Activated CD4-positive, alpha-beta T cell treated with anti-CD3 and anti-CD28 coated beads, Interleukin-2, amount 10 ng/mL, durations not matched to agents 7 days and 5 days (primary cell): ENCODE measurements at regions not wholly inside any gene's neighbourhood (a gene's known extent, or its start where the extent isn't known, plus 50 kb on each side); places are given as distances from the start of the nearest gene placed in this dataset.

ENCODE experiments used
- CTCF ChIA-PET: fragments of 350-600 bp; sonication (Branson Sonifier 250); formaldehyde crosslinking; loops from one replicate; lab custom pipeline; 2021; ENCODE audit warnings: antibody characterized with exemption; lab: Charles Lee
- POLR2A ChIA-PET: fragments of 350-600 bp; sonication (Branson Sonifier 250); formaldehyde crosslinking; loops from one replicate; lab custom pipeline; 2021; ENCODE audit warnings: antibody characterized with exemption; lab: Charles Lee
- DNase-seq: peaks from one replicate; pipeline ENCODE4 v3.0.0-alpha.2; 2020
- H3K27ac Mint-ChIP-seq: one replicate; pipeline ENCODE4 v1.8.0; 2021; ENCODE audit warnings: mild to moderate bottlenecking, moderate library complexity, mixed read lengths
- H3K27me3 Mint-ChIP-seq: one replicate; pipeline ENCODE4 v1.8.0; 2021; ENCODE audit warnings: mixed read lengths
- H3K36me3 Mint-ChIP-seq: one replicate; pipeline ENCODE4 v1.8.0; 2021; ENCODE audit warnings: low read depth, mixed read lengths
- H3K4me1 Mint-ChIP-seq: one replicate; pipeline ENCODE4 v1.8.0; 2021; ENCODE audit warnings: mixed read lengths
- H3K4me3 Mint-ChIP-seq: one replicate; pipeline ENCODE4 v1.8.0; 2021; ENCODE audit warnings: mild to moderate bottlenecking, moderate library complexity, mixed read lengths
- H3K9me3 Mint-ChIP-seq: one replicate; pipeline ENCODE4 v1.8.0; 2021; ENCODE audit warnings: mixed read lengths

DNA sequence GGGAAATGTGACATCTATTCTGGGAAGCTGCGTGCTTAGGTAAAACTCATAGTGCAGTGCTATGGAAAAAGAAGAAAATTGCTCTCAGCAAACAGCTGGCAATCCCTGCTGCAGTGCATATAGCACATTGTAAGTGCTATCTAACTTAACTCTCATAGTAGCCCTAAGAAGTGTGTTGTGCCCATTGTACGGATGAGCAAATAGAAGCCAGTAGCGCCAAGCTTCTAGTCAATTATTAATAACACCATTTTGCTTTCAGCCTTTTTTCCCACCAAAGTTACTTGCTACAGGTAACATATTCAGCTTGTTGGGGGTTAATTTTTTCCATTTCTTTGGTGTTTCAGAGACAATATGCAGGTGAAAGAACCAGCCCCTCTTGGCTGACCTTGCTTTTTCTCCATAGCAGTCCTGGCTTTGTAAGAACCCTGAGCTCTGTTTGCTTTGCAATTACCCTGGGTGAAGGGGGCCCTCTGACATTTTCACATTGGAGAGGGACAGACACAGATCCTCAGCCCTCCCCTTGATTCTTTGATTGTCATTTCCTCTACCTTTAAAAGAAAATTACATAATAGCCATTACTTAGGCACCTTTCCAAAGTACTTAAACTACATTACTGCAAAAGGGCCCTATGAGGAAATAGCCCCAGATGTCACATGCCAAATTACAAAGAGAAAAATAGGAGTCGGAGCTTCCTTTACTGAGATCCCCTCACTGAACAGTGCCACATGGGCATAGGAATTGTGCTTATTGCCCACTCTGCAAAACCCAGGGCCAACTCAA, 576.2 kb upstream of the TBX3 start:
- H3K27ac Mint-ChIP-seq, result no peak overlapping the region
- POLR2A ChIA-PET, result no interaction called here
- no peaks in the 10 kb centered on the region for H3K27me3 Mint-ChIP-seq
- H3K4me1 Mint-ChIP-seq, result no peaks in the 10 kb centered on the region
- no peaks in the 10 kb centered on the region for H3K36me3 Mint-ChIP-seq
- CTCF ChIA-PET, result interaction anchor here (0.6 kb wide), 1 partner anchor 504 kb away, joined by 5 read pairs; no protein-coding TSS in a partner anchor
- DNase-seq, result no peak
- H3K9me3 Mint-ChIP-seq, result no peaks in the 10 kb centered on the region
- H3K4me3 Mint-ChIP-seq, result no peak overlapping the region

DNA sequence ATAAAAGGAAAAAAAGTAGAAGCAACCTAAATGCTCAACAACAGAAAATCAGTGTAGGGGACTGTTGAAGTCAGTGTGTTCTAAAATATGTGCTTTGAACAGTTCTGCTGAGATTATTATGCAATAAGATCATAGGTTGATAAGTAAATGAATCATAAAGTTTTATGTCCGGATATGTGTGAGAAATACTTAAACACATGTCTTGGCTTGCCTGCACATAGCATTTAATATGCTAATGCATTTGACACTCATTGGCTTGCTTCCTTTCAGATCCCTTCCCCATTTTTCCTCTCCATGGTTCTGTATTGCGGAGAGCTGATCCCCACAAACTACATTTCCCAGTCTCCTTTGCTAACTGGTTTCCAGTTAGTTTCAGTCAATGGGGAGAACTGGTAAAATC, 573.8 kb upstream of the TBX3 start:
- no peaks in the 10 kb centered on the region for H3K27me3 Mint-ChIP-seq
- CTCF ChIA-PET, result no interaction called here
- DNase-seq, result no peak
- H3K4me1 Mint-ChIP-seq, result no peaks in the 10 kb centered on the region
- no peaks in the 10 kb centered on the region for H3K9me3 Mint-ChIP-seq
- no peak overlapping the region for H3K4me3 Mint-ChIP-seq
- POLR2A ChIA-PET, result no interaction called here
- H3K36me3 Mint-ChIP-seq, result no peaks in the 10 kb centered on the region
- H3K27ac Mint-ChIP-seq, result no peak overlapping the region

DNA sequence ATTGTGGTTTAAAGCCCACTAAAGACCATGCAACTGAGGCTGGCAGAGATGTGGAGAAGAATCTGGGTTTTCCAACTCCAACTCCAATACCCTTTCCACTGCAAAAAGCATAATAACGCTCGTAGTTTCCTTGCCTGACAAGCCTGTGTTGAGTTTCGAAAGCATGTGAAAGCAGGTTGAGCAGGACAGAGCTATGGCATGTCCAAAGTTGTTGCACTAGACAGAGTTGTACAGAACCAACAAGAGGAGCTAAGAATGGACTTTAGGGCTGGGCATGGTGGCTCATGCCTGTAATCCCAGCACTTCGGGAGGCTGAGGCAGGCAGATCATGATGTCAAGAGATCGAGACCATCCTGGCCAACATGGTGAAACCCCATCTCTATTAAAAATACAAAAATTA, 572.0 kb upstream of the TBX3 start:
- Mint-ChIP-seq H3K4me1 (no peaks in the 10 kb centered on the region), H3K4me3 (no peak overlapping the region), H3K27me3 (no peaks in the 10 kb centered on the region), H3K36me3 (no peaks in the 10 kb centered on the region), H3K27ac (no peak overlapping the region), H3K9me3 (no peaks in the 10 kb centered on the region)
- DNase-seq, result no peak
- POLR2A ChIA-PET, result no interaction called here
- CTCF ChIA-PET, result no interaction called here

DNA sequence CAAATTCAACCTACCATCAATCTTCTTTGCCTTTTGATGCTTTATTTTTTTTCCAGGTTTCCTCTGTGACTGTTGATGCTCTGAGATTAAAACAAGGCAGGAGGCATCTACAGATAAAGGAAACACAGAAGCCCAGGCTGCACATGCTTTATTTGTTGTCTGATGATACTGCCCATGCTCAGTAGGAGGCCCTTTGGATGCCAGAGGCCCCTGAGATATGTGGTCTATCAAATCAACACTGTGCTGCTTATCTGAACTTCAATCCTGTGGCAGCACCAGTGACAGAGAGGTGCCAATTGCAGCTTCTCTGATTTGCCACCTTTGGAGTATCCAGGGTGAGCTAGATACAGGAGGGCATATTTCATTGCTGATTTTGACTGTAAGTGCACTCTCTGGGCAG, 571.3 kb upstream of the TBX3 start:
- no peaks in the 10 kb centered on the region for H3K4me1 Mint-ChIP-seq
- no peaks in the 10 kb centered on the region for H3K9me3 Mint-ChIP-seq
- POLR2A ChIA-PET, result no interaction called here
- H3K36me3 Mint-ChIP-seq, result no peaks in the 10 kb centered on the region
- H3K27me3 Mint-ChIP-seq, result no peaks in the 10 kb centered on the region
- H3K27ac Mint-ChIP-seq, result no peak overlapping the region
- no peak for DNase-seq
- CTCF ChIA-PET, result no interaction called here
- H3K4me3 Mint-ChIP-seq, result no peak overlapping the region

DNA sequence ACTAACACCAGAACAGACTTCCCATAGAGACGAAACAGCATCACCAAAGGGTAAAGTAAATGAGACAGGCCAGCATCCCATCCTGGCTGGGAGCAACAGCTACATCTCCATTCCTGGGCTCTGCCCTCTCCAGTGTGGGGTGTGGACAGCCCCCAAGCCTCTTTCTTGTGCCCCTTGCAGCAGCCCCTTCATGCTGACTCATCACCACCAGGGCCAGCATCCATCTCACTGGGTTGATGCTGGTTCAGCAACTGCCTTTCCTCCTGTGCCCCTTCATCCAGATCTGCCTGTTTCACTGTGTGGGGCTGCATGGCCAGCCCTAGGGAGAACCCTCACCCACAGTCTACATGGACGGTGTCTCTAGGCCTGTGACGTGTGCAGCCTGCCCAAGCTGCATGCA, 569.1 kb upstream of the TBX3 start:
- Mint-ChIP-seq H3K4me1 (no peaks in the 10 kb centered on the region), H3K9me3 (no peaks in the 10 kb centered on the region), H3K27ac (no peak overlapping the region), H3K4me3 (no peak overlapping the region), H3K27me3 (no peaks in the 10 kb centered on the region), H3K36me3 (no peaks in the 10 kb centered on the region)
- ChIA-PET CTCF (no interaction called here), POLR2A (no interaction called here)
- no peak for DNase-seq

DNA sequence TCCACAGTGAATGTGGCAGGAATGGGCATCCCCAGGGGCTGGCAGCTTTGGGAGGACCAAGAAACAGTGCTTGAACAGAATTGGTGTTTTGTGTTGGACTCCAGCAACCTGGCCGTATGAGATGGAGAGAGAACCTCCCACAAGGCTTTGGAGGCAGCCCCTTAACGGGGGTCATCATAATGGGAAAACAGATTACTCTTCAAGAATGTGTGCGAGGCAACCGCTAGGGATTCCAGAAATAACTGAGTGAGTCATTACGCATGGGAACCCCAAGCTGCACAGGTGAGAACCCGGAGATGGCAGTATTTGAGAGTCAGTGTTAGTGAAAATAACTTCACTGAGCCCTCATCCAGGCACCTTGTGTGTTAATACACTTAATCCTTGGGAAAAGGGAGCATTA, 567.8 kb upstream of the TBX3 start:
- POLR2A ChIA-PET, result no interaction called here
- Mint-ChIP-seq H3K27ac (no peak overlapping the region), H3K4me1 (no peaks in the 10 kb centered on the region), H3K9me3 (no peaks in the 10 kb centered on the region), H3K36me3 (no peaks in the 10 kb centered on the region), H3K4me3 (no peak overlapping the region), H3K27me3 (no peaks in the 10 kb centered on the region)
- DNase-seq, result no peak
- CTCF ChIA-PET, result no interaction called here

DNA sequence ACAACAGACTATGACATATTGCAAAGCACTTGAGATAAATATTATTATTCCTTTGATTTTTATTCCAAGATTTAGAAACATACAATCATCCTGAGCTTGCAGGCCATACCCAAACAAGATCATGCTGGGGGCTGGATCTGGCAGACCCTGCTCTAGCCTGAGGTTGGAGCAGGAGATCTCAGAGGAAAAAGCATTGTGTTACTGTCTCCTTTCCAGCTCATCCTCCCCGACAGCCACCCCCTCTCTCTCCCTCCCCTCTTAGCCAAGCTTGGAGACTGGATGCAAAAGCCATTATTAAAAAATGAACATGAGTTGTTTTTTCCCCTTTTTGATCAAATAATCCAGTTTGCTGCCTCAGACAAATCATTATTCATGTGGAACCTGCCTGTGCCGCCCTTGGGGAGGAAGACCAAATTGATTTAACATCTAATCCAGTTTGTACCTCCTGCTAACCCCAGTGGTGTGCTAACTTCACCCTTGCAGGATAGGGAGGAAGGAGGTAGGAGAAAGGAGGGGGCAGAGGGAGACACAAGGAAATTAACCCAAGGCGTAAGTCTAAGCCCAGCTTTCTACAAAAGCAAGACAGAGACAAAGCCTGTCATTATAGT, 565.8 kb upstream of the TBX3 start:
- Mint-ChIP-seq H3K4me3 (no peak overlapping the region), H3K27me3 (no peaks in the 10 kb centered on the region), H3K27ac (no peak overlapping the region), H3K36me3 (no peaks in the 10 kb centered on the region), H3K9me3 (no peaks in the 10 kb centered on the region), H3K4me1 (no peaks in the 10 kb centered on the region)
- no peak for DNase-seq
- CTCF ChIA-PET, result no interaction called here
- POLR2A ChIA-PET, result no interaction called here

DNA sequence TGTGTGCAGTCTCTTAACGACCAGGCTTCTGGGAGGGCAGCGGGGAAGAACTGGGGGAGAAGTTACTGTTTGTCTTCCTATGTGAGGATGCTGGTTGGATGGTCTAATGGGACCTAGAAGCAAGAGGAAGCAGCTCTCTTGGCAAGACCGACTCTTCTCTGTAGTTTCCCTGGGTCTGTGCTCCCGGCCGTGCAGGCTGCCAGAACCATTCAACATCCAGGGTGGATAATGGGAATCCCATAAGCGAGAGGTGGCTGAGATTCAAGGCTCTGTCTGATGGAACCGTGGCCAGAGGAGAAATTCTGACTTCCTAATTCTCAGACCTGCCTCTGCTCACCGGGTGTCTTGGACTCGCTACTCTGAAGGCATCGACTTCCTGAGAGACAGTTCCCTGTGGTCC, 561.0 kb upstream of the TBX3 start:
- Mint-ChIP-seq H3K36me3 (no peaks in the 10 kb centered on the region), H3K4me3 (no peak overlapping the region), H3K9me3 (no peaks in the 10 kb centered on the region), H3K27me3 (no peaks in the 10 kb centered on the region), H3K4me1 (no peaks in the 10 kb centered on the region), H3K27ac (no peak overlapping the region)
- no peak for DNase-seq
- ChIA-PET POLR2A (no interaction called here), CTCF (no interaction called here)

DNA sequence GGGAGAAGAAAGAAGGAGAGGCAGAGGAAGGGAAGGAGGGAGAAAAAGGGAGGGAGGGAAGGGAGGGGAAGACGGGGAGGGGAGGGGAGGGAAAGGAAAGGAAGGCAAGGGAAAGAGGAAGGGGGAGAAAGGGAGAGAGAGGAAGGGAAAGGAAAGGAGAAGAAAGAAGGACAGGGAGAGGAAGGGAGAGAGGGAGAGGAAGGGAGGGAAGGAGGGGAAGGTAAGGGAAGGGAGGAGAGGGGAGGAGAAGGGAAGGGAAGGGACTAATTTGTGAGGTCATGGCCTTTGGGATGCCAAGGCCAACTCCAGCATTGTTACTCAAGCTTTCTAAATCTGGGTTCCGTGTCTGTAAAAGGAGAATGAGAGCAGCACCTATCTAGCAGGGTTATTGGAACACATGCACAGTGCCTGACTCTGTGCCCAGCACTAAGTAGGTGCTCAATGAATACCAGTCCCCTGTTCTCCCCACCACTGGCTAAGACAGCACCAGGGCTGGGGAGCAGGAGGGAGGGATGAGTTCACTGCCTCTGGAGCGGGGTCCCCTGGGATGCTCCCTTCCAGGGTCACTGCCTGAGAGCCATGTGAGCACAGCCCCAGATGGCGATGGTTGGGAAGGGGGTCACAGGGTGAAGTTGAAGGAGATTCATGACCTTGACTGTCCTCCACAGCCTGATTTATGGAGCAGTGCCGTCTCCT, 560.1 kb upstream of the TBX3 start:
- Mint-ChIP-seq H3K36me3 (no peaks in the 10 kb centered on the region), H3K4me1 (no peaks in the 10 kb centered on the region)
- POLR2A ChIA-PET, result no interaction called here

DNA sequence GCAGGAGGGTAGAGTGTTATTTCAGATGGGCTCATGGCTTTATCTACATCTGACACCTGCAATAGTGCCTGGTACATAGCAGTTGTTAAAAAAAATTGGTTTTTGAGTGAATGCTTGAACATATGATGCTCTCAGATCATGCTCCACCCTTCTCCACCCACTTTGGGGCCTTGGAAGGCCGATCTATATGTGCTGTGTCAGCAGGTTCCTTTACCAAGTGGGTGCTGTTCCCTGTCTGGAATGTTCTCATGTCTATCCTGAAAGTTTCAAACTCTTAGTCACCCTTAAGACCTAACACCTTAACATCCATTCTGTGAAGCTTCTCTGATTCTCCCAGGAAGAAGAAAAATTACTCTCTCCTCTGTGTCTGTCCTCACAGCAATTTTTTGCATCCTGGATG, 556.3 kb upstream of the TBX3 start:
- DNase-seq, result no peak
- Mint-ChIP-seq H3K4me3 (no peak overlapping the region), H3K4me1 (no peaks in the 10 kb centered on the region), H3K27me3 (no peaks in the 10 kb centered on the region), H3K36me3 (no peaks in the 10 kb centered on the region), H3K9me3 (peaks cover 3% of the 10 kb centered on the region), H3K27ac (no peak overlapping the region)
- ChIA-PET POLR2A (no interaction called here), CTCF (no interaction called here)

More for the DNA sequence above, 560.1 kb upstream of the TBX3 start:
- no peaks in the 10 kb centered on the region for H3K27me3 Mint-ChIP-seq
- H3K9me3 Mint-ChIP-seq, result peaks cover under 1% of the 10 kb centered on the region
- CTCF ChIA-PET, result no interaction called here
- H3K4me3 Mint-ChIP-seq, result no peak overlapping the region
- DNase-seq, result no peak
- H3K27ac Mint-ChIP-seq, result no peak overlapping the region

DNA sequence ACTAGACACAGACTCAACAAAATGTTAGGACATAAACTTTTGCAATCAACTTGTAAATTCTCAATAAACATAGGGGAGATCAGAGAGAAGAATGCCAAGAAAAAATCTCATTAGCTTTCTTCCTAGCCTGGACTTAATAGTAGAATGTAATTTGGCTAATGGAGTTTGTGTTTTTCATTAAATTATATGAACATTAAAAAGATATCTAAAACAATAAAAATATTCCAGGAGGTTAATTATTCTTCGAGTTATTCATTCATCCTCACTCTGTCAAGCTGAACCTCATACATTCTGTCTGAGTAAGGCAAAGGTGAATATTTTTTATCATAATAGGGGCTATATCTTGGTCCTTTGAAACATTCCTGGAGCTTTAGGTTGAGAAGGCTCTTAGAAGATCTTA, 551.9 kb upstream of the TBX3 start:
- Mint-ChIP-seq H3K9me3 (peaks cover 3% of the 10 kb centered on the region), H3K36me3 (no peaks in the 10 kb centered on the region), H3K4me1 (no peaks in the 10 kb centered on the region), H3K27me3 (no peaks in the 10 kb centered on the region), H3K4me3 (no peak overlapping the region), H3K27ac (no peak overlapping the region)
- ChIA-PET CTCF (no interaction called here), POLR2A (no interaction called here)
- DNase-seq, result no peak

DNA sequence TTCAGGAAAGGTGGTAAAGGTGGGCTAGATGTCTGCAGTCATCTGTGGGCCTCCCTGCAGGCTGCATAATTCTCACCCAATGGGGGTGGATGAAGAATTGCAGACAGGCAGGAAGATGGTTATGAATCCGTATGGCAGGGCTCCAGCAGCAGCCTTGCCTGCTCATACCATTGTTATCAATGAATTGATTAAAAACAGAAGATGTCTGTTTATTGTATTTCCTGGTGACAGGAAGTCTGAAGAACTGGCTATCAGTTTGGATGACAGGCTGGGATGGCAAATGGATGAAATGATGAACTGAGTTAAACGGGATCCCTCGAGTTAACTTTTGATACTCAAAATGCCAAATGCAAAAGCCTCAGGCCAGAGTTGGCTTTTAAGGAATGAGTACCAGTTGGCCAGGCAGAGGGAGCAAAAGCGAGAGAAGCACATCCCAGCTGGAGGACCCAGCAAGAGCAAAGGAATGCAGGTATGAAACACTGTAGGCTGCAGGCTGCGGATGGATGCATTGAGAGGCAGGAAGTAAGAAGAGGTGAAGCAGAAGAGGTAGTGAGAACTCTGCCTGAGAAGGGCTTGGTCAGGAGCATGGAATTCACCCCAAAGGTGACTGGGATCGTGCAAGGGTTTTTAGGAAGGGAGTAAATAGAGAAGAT, 550.0 kb upstream of the TBX3 start:
- POLR2A ChIA-PET, result no interaction called here
- H3K9me3 Mint-ChIP-seq, result peaks cover 2% of the 10 kb centered on the region

DNA sequence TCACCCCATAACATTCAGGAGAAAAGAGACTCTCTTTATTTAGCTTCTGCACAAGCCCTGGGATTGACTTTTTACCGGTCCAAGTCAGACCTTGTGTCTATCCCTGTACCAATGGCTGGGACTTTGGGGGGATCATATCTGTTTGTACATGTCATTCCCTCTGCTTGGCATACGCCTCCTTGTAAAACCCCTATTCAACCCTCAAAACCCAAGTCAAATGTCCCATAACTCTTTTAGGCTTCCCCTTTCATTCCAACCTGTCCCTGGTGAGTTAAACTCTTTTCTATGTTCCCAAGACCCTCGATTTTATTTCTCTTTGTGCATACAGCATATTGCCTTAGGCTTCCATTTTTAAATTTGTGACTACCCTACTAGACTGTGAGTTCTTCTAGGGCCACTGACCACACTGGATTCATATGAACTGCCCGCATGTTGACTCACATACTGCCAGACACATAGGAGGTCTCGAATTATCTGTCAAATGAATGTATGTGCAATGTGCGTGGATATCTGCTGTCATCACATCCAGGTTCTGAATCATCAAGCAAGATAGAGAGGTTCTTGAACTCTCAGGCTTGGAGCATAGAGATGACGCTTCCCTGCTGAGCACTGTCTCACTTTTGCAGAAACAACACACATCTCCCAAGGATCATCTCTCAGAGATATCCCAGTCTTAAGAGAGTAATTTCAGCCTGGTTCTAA, 548.6 kb upstream of the TBX3 start:
- no peaks in the 10 kb centered on the region for H3K27me3 Mint-ChIP-seq
- ChIA-PET POLR2A (no interaction called here), CTCF (no interaction called here)
- H3K9me3 Mint-ChIP-seq, result no peaks in the 10 kb centered on the region
- no peaks in the 10 kb centered on the region for H3K36me3 Mint-ChIP-seq
- no peaks in the 10 kb centered on the region for H3K4me1 Mint-ChIP-seq
- H3K27ac Mint-ChIP-seq, result no peak overlapping the region
- no peak overlapping the region for H3K4me3 Mint-ChIP-seq
- no peak for DNase-seq

More for the DNA sequence above, 550.0 kb upstream of the TBX3 start:
- Mint-ChIP-seq H3K4me3 (no peak overlapping the region), H3K27me3 (no peaks in the 10 kb centered on the region), H3K36me3 (no peaks in the 10 kb centered on the region), H3K27ac (no peak overlapping the region), H3K4me1 (no peaks in the 10 kb centered on the region)
- CTCF ChIA-PET, result no interaction called here
- no peak for DNase-seq
